Peyer's patch (tissue), 4 donors: ENCODE measurements at regions not wholly inside any gene's neighbourhood (a gene's known extent, or its start where the extent isn't known, plus 50 kb on each side); places are given as distances from the start of the nearest gene placed in this dataset.

ENCODE experiments used
- DNase-seq, 3 donors: peaks; one replicate each; pipeline ENCODE4 v3.0.0-alpha.2; 2017 to 2019
- H3K27ac ChIP-seq, 4 donors: fragments of 200-600 bp; sonication (generic); one replicate each; pipeline ENCODE4 v1.5.1; 2016 to 2019
- H3K27me3 ChIP-seq, 2 donors: fragments of 200-600 bp; sonication (generic); one replicate each; pipeline ENCODE4 v1.5.1; 2019
- H3K36me3 ChIP-seq, 3 donors: fragments of 200-600 bp; sonication (generic); one replicate each; pipeline ENCODE4 v1.5.1; 2016 to 2019
- H3K4me1 ChIP-seq, 4 donors: fragments of 200-600 bp; sonication (generic); one replicate each; pipeline ENCODE4 v1.5.1; 2016 to 2019
- H3K4me3 ChIP-seq, 4 donors: fragments of 200-600 bp; sonication (generic); 1 replicate in 3 of 4; 2 replicates in 1 of 4; pipeline ENCODE4 v1.5.1; 2016 to 2019; ENCODE audit warnings: mild to moderate bottlenecking in 1 of 4
- H3K9me3 ChIP-seq, 4 donors: fragments of 200-600 bp; sonication (generic); one replicate each; pipeline ENCODE4 v1.5.1; 2016 to 2019; ENCODE audit warnings: mild to moderate bottlenecking in 1 of 4
- POLR2A ChIP-seq, 2 donors: fragments of 450-650 bp; IDR thresholded peaks; one replicate each; pipeline ENCODE4 v1.5.1; 2017; ENCODE audit warnings: antibody characterized with exemption in 2 of 2, mild to moderate bottlenecking in 2 of 2, moderate library complexity in 2 of 2
- TF ChIP-seq, protein P1 (sequence below), 6 experiments: fragments of 450-650 bp in 4 of 6; fragments of 200-600 bp in 2 of 6; sonication (generic) in 1 of 6; IDR thresholded peaks; one replicate each; pipeline ENCODE4 v1.5.1; 2017 to 2019; ENCODE audit warnings: antibody characterized with exemption in 6 of 6, mild to moderate bottlenecking in 3 of 6, moderate library complexity in 1 of 6

DNA sequence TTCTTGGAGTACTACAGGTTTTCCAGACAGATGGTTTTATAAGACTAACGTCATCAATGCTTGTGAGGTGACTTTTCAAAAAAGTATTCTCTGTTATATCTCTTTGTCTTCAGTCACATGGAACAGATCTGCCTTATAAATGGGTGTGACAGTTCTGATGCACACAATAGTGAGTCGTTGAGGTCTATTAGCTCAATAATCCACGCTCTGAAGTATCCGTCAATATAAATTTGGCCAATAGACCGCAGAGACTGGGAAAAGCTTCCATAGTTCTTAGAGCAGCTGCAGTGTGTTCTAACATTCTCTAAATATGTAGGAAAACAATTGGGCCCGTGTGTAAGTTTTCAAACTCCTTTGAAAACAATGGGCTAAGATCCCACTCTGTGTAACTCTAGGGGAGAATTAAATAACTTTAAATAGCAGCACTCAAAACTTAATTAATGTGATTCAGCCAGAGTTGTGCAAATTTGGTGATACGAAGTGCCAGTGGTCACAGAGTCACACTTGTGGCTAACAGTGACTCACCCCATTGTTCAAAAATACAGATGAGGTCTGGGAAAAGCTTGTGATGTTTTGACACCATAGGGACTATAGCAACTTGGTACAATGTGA lies 316.0 kb downstream of the LMO4 start:
- Histone ChIP-seq H3K4me3 (no peak overlapping the region), H3K27me3 (no peaks in the 10 kb centered on the region), H3K36me3 (no peaks in the 10 kb centered on the region), H3K9me3 (no peaks in the 10 kb centered on the region), H3K27ac (no peak overlapping the region), H3K4me1 (peaks cover 0 to 6% (median 0%) of the 10 kb centered on the region in 4 donors)
- TF ChIP-seq, protein P1, sequence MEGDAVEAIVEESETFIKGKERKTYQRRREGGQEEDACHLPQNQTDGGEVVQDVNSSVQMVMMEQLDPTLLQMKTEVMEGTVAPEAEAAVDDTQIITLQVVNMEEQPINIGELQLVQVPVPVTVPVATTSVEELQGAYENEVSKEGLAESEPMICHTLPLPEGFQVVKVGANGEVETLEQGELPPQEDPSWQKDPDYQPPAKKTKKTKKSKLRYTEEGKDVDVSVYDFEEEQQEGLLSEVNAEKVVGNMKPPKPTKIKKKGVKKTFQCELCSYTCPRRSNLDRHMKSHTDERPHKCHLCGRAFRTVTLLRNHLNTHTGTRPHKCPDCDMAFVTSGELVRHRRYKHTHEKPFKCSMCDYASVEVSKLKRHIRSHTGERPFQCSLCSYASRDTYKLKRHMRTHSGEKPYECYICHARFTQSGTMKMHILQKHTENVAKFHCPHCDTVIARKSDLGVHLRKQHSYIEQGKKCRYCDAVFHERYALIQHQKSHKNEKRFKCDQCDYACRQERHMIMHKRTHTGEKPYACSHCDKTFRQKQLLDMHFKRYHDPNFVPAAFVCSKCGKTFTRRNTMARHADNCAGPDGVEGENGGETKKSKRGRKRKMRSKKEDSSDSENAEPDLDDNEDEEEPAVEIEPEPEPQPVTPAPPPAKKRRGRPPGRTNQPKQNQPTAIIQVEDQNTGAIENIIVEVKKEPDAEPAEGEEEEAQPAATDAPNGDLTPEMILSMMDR (IDR thresholded peaks at IDR 0.05): no peak
- no peak for TF ChIP-seq POLR2A (IDR thresholded peaks at IDR 0.05)
- no peak for DNase-seq

- Histone ChIP-seq H3K36me3 (no peaks in the 10 kb centered on the region), H3K4me3 (no peak overlapping the region), H3K9me3 (no peaks in the 10 kb centered on the region), H3K27ac (no peak overlapping the region), H3K4me1 (peaks cover 0 to 1% (median 0%) of the 10 kb centered on the region in 4 donors), H3K27me3 (no peaks in the 10 kb centered on the region)
- no peak for DNase-seq
- TF ChIP-seq, protein P1 (IDR thresholded peaks at IDR 0.05): no peak
- no peak for TF ChIP-seq POLR2A (IDR thresholded peaks at IDR 0.05)
Observed at GRCh38 chr1:87647430-87648177, 318.9 kb downstream of the LMO4 start.

DNA sequence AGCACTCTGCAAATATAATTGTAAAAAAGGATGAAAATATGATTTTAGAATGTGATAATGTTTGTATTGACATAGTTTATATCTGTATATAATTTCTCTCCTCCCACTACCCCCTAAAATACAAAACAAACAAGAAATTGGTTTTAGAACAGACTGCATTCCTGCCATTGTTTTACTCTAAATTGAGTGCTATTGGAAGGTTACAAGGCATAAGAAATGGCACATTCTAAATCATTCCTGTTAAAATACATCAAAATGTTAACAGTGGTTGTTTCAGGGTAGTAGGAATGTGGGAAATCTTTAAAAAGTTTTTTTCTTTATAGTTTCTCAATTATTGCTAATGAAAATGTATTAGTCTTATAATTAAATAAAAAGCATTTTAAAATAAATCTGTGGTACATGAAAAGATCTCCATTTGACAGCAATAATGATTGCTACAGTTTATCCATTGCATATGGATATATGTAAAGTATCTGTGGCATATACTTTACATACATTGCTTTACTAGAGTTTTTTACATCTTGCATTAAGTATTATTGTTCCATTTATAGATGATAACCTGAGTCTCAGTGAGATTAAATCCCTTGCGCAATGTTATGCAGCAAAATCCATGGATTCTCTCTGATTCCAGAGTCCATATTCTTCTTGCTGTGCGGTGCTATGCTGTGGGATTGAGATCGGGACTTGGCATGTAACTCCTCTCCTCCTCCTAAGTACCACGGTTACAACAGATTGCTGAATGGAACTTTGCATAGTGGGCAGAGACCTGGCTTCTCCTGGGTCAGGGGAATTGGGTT lies 319.8 kb downstream of the LMO4 start:
- no peaks in the 10 kb centered on the region for H3K4me1 ChIP-seq

DNA sequence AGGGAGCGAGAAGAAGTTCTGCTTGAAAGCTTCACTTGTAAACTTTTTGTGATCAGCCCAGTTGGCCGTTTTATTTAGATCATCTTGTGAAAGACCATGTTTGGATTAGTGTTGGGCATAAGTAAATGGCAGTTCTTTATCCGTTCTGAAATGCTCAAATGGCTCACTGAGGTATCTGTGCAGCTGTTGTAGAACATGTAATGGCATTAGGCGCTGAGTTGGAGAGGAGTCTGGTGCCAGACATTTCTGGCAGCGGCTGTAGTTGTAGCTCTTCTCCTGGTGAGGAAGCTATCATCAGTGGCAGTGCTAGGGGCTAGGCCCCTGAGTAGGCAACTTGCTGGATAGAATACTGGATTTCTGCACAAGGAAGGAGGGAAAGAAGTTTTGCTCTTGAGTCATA lies 321.6 kb downstream of the LMO4 start:
- H3K36me3 ChIP-seq: no peaks in the 10 kb centered on the region
- H3K27ac ChIP-seq: no peak overlapping the region
- H3K4me1 ChIP-seq: no peaks in the 10 kb centered on the region
- no peaks in the 10 kb centered on the region for H3K27me3 ChIP-seq
- TF ChIP-seq, protein P1 (IDR thresholded peaks at IDR 0.05): no peak
- TF ChIP-seq POLR2A (IDR thresholded peaks at IDR 0.05): no peak
- H3K9me3 ChIP-seq: no peaks in the 10 kb centered on the region
- no peak for DNase-seq
- no peak overlapping the region for H3K4me3 ChIP-seq

More for the DNA sequence above, 319.8 kb downstream of the LMO4 start:
- Histone ChIP-seq H3K27me3 (no peaks in the 10 kb centered on the region), H3K4me3 (no peak overlapping the region), H3K27ac (no peak overlapping the region), H3K36me3 (no peaks in the 10 kb centered on the region), H3K9me3 (no peaks in the 10 kb centered on the region)
- no peak for DNase-seq
- TF ChIP-seq, protein P1 (IDR thresholded peaks at IDR 0.05): no peak
- no peak for TF ChIP-seq POLR2A (IDR thresholded peaks at IDR 0.05)

DNA sequence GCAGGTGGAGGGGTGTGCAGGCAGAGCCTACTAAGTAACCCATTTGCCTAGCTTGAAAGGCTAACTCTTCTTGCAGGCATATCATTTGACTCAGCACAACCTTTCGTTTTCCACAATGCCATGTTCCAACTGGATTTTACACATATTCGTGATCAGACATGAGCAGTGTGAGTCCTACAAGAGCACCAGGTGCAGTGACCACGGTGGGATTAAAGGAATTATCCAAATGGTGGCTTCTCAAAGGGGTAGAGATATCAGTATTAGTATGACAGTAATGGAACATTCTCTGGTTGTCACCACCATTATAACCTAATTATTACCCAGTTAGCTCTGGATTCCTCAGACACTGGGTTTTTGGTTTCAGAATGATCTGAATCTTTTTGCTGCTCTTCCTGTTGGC lies 323.5 kb downstream of the LMO4 start:
- Histone ChIP-seq H3K27me3 (no peaks in the 10 kb centered on the region), H3K27ac (no peak overlapping the region), H3K36me3 (no peaks in the 10 kb centered on the region), H3K4me3 (no peak overlapping the region), H3K4me1 (no peaks in the 10 kb centered on the region), H3K9me3 (no peaks in the 10 kb centered on the region)
- TF ChIP-seq POLR2A (IDR thresholded peaks at IDR 0.05): no peak
- TF ChIP-seq, protein P1 (IDR thresholded peaks at IDR 0.05): no peak
- DNase-seq: no peak
